Endothelial cell of umbilical vein (primary cell): ENCODE measurements at regions not wholly inside any gene's neighbourhood (a gene's known extent, or its start where the extent isn't known, plus 50 kb on each side); places are given as distances from the start of the nearest gene placed in this dataset.

Experiments
- CTCF ChIP-seq, 2 donors: IDR thresholded peaks; 1 replicate in 1 of 2; 2 replicates in 1 of 2; pipeline ENCODE4 v1.5.1; 2011; ENCODE audit warnings: low read length in 2 of 2, mild to moderate bottlenecking in 2 of 2, moderate library complexity in 2 of 2, control low read depth in 1 of 2, inconsistent platforms in 1 of 2, low read depth in 1 of 2; ENCODE audit not compliant: insufficient read depth in 1 of 2; ENCODE audit errors: extremely low read depth in 1 of 2
- FOS ChIP-seq: IDR thresholded peaks from 2 replicates; pipeline ENCODE4 v1.6.1; 2011; ENCODE audit warnings: mild to moderate bottlenecking, low read length, moderate library complexity, borderline replicate concordance; ENCODE audit not compliant: insufficient read depth
- GATA2 ChIP-seq: IDR thresholded peaks from 2 replicates; pipeline ENCODE4 v1.7.0; 2011; ENCODE audit warnings: low read depth, mild to moderate bottlenecking, moderate library complexity, mixed read lengths, low read length; ENCODE audit not compliant: insufficient read length, insufficient read depth
- JUN ChIP-seq: IDR thresholded peaks from 2 replicates; pipeline ENCODE4 v1.6.1; 2011; ENCODE audit warnings: borderline replicate concordance, low read depth; ENCODE audit not compliant: insufficient read length, insufficient read depth
- MYC ChIP-seq: IDR thresholded peaks from one replicate; pipeline ENCODE4 v1.6.1; 2011; ENCODE audit warnings: mild to moderate bottlenecking, low read depth, low read length
- POLR2AphosphoS5 ChIP-seq: IDR thresholded peaks from 2 replicates; pipeline ENCODE4 v1.6.1; 2012; ENCODE audit warnings: low read depth, mild to moderate bottlenecking, control low read depth, low read length, moderate library complexity; ENCODE audit not compliant: insufficient read depth

GRCh38 chr5:54889826-54890225, 95.6 kb downstream of the ESM1 start:
- TF ChIP-seq POLR2AphosphoS5, result no peak
- TF ChIP-seq CTCF (IDR thresholded peaks at IDR 0.05; ENCODE audit: extremely low read depth in 1 of 2, insufficient read depth in 1 of 2, low read depth in 1 of 2, low read length in 2 of 2), result no peak
- TF ChIP-seq JUN, result no peak
- TF ChIP-seq MYC, result no peak
- TF ChIP-seq FOS, result no peak
- TF ChIP-seq GATA2, result no peak
